Fibroblast of lung (primary cell): ENCODE measurements at regions not wholly inside any gene's neighbourhood (a gene's known extent, or its start where the extent isn't known, plus 50 kb on each side); places are given as distances from the start of the nearest gene placed in this dataset.
"Not testable (repeated sequence)": the region's sequence is repeated elsewhere in the genome, so short reads cannot be mapped to it uniquely, and the experiment has no call there.

Source experiments
- DNase-seq, 2 donors: peaks; one replicate each; pipeline versions ENCODE4 v3.0.0 to v3.0.0-alpha.2; 2010; ENCODE audit warnings: low read depth in 2 of 2
- H2AFZ ChIP-seq: 2 replicates; pipeline ENCODE4 v1.5.1; 2012; ENCODE audit warnings: low read length, control low read depth, inconsistent platforms
- H3K27ac ChIP-seq: 2 replicates; pipeline ENCODE4 v1.5.1; 2011; ENCODE audit warnings: low read length, control low read depth; ENCODE audit not compliant: insufficient read depth
- H3K27me3 ChIP-seq: 2 replicates; pipeline ENCODE4 v1.5.1; 2011; ENCODE audit warnings: mild to moderate bottlenecking, low read length; ENCODE audit not compliant: control insufficient read depth, insufficient read depth
- H3K36me3 ChIP-seq: 2 replicates; pipeline ENCODE4 v1.5.1; 2011; ENCODE audit warnings: low read length; ENCODE audit not compliant: control insufficient read depth, insufficient read depth
- H3K4me1 ChIP-seq: 2 replicates; pipeline ENCODE4 v1.5.1; 2011; ENCODE audit warnings: low read length; ENCODE audit not compliant: control insufficient read depth, insufficient read depth; ENCODE audit errors: extremely low read depth
- H3K4me2 ChIP-seq: 2 replicates; pipeline ENCODE4 v1.5.1; 2011; ENCODE audit warnings: low read length, control low read depth; ENCODE audit not compliant: insufficient read depth; ENCODE audit errors: extremely low read depth
- H3K4me3 ChIP-seq, 4 experiments: fragments of 200-600 bp in 1 of 4; sonication (generic) in 1 of 4; replicated peaks in 1 of 4; 2 replicates each; pipeline ENCODE4 v1.5.1; 2011 to 2016; ENCODE audit warnings: low read length in 4 of 4, low read depth in 3 of 4, mild to moderate bottlenecking in 3 of 4, control low read depth in 2 of 4, inconsistent platforms in 1 of 4, mixed read lengths in 1 of 4; ENCODE audit not compliant: insufficient read depth in 1 of 4; ENCODE audit errors: control extremely low read depth in 1 of 4
- H3K79me2 ChIP-seq: 2 replicates; pipeline ENCODE4 v1.5.1; 2012; ENCODE audit warnings: mild to moderate bottlenecking, low read length, inconsistent platforms; ENCODE audit not compliant: control insufficient read depth, insufficient read depth
- H3K9ac ChIP-seq: 2 replicates; pipeline ENCODE4 v1.5.1; 2011; ENCODE audit warnings: mild to moderate bottlenecking, low read length, control low read depth; ENCODE audit not compliant: insufficient read depth
- H3K9me3 ChIP-seq: 2 replicates; pipeline ENCODE4 v1.5.1; 2012; ENCODE audit warnings: low read depth, low read length; ENCODE audit not compliant: control insufficient read depth, insufficient read depth
- H4K20me1 ChIP-seq: 2 replicates; pipeline ENCODE4 v1.5.1; 2011; ENCODE audit warnings: low read length; ENCODE audit not compliant: control insufficient read depth, insufficient read depth; ENCODE audit errors: extremely low read depth
- EZH2 ChIP-seq: IDR thresholded peaks from 2 replicates; pipeline ENCODE4 v1.5.1; 2012; ENCODE audit warnings: low read length, control low read depth, mild to moderate bottlenecking; ENCODE audit errors: missing control alignments
- TF ChIP-seq, protein P1 (sequence below), 2 donors: IDR thresholded peaks in 1 of 2; conservative IDR thresholded peaks in 1 of 2; 1 replicate in 1 of 2; 2 replicates in 1 of 2; pipeline ENCODE4 v1.5.1; 2011 to 2012; ENCODE audit warnings: low read length in 2 of 2, control low read depth in 1 of 2, inconsistent platforms in 1 of 2, low read depth in 1 of 2, mild to moderate bottlenecking in 1 of 2

GRCh38 chr12:83432176-83432719, 745.5 kb downstream of the TMTC2 start:
- TF ChIP-seq, protein P1, sequence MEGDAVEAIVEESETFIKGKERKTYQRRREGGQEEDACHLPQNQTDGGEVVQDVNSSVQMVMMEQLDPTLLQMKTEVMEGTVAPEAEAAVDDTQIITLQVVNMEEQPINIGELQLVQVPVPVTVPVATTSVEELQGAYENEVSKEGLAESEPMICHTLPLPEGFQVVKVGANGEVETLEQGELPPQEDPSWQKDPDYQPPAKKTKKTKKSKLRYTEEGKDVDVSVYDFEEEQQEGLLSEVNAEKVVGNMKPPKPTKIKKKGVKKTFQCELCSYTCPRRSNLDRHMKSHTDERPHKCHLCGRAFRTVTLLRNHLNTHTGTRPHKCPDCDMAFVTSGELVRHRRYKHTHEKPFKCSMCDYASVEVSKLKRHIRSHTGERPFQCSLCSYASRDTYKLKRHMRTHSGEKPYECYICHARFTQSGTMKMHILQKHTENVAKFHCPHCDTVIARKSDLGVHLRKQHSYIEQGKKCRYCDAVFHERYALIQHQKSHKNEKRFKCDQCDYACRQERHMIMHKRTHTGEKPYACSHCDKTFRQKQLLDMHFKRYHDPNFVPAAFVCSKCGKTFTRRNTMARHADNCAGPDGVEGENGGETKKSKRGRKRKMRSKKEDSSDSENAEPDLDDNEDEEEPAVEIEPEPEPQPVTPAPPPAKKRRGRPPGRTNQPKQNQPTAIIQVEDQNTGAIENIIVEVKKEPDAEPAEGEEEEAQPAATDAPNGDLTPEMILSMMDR (conservative IDR thresholded peaks at IDR 0.05 in 1 of 2, IDR thresholded peaks at IDR 0.05 in 1 of 2; ENCODE audit: low read depth in 1 of 2, low read length in 2 of 2) = no peak
- no peak for TF ChIP-seq EZH2
- H3K36me3 ChIP-seq = no peaks in the 10 kb centered on the region
- no peak overlapping the region for H3K9ac ChIP-seq
- no peak overlapping the region for H3K4me2 ChIP-seq
- H3K4me3 ChIP-seq = no peak overlapping the region
- H3K9me3 ChIP-seq = no peaks in the 10 kb centered on the region
- H2AFZ ChIP-seq = no peak overlapping the region
- H3K4me1 ChIP-seq = no peaks in the 10 kb centered on the region
- no peaks in the 10 kb centered on the region for H4K20me1 ChIP-seq
- no peaks in the 10 kb centered on the region for H3K27me3 ChIP-seq
- no peaks in the 10 kb centered on the region for H3K79me2 ChIP-seq
- no peak for DNase-seq
- no peak overlapping the region for H3K27ac ChIP-seq

GRCh38 chr12:83427586-83428136, 741.0 kb downstream of the TMTC2 start:
- not testable (repeated sequence) for H3K27ac ChIP-seq, DNase-seq, H3K9ac ChIP-seq, H2AFZ ChIP-seq, H3K9me3 ChIP-seq, H3K4me1 ChIP-seq, H3K36me3 ChIP-seq, H3K27me3 ChIP-seq, H3K4me2 ChIP-seq, H4K20me1 ChIP-seq, H3K79me2 ChIP-seq, H3K4me3 ChIP-seq

DNA sequence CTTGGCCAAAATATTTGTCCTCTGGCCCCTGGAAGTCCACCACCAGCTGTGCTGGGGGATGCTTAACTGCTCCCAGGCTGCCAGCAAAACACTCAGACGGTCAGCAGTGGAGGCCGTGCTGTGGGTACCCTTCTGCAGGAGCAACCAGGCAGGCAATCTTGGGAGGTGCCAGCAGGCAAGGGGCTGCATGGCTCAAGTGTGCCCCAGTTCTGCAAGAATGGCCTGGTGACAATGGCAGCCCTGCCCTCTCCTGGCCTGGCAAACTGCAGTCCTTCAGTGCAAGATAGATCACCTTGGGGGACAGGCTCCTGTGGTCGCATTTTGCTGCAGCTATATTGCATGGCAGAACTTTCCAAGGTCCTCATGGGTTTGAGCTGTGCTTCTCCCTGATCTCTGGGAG, 728.3 kb downstream of the TMTC2 start:
- no peak overlapping the region for H3K9ac ChIP-seq
- no peaks in the 10 kb centered on the region for H4K20me1 ChIP-seq
- H2AFZ ChIP-seq = no peak overlapping the region
- TF ChIP-seq EZH2 = no peak
- TF ChIP-seq, protein P1 (conservative IDR thresholded peaks at IDR 0.05 in 1 of 2, IDR thresholded peaks at IDR 0.05 in 1 of 2; ENCODE audit: low read depth in 1 of 2, low read length in 2 of 2) = no peak
- H3K79me2 ChIP-seq = no peaks in the 10 kb centered on the region
- DNase-seq = no peak
- H3K36me3 ChIP-seq = no peaks in the 10 kb centered on the region
- no peaks in the 10 kb centered on the region for H3K9me3 ChIP-seq
- no peak overlapping the region for H3K4me3 ChIP-seq
- H3K4me2 ChIP-seq = no peak overlapping the region
- no peaks in the 10 kb centered on the region for H3K27me3 ChIP-seq
- H3K4me1 ChIP-seq = no peaks in the 10 kb centered on the region
- H3K27ac ChIP-seq = no peak overlapping the region
